ENCODE measurements at regions not wholly inside any gene's neighbourhood (a gene's known extent, or its start where the extent isn't known, plus 50 kb on each side); places are given as distances from the start of the nearest gene placed in this dataset.

GRCh38 chr9:31347082-31347617 is 1037.3 kb upstream of the ACO1 start:
- Histone ChIP-seq H3F3A (ENCODE audit: control insufficient read depth, insufficient read depth) (no peaks in the 10 kb centered on the region), H3K9me2 (replicated peaks; ENCODE audit: control insufficient read depth, low read length) (no peaks in the 10 kb centered on the region), H4K20me1 (ENCODE audit: control insufficient read depth, insufficient read depth, low read depth, low read length) (no peaks in the 10 kb centered on the region), H3K27me3 (ENCODE audit: control insufficient read depth, low read length) (no peaks in the 10 kb centered on the region), H3K4me1 (ENCODE audit: control insufficient read depth, low read length) (peaks cover 28% of the 10 kb centered on the region), H3K79me2 (ENCODE audit: control insufficient read depth, low read length) (no peaks in the 10 kb centered on the region), H3K9me3 (ENCODE audit: control insufficient read depth, insufficient read depth, low read length) (no peaks in the 10 kb centered on the region), H3K4me3 (ENCODE audit: low read length) (peak overlapping the region; percentile 42), H3K36me3 (ENCODE audit: control insufficient read depth, low read length) (no peaks in the 10 kb centered on the region), H3K4me2 (ENCODE audit: low read length) (peak overlapping the region; percentile 55), H3K27ac (ENCODE audit: low read depth, low read length) (peak overlapping the region; percentile 41)
- TF ChIP-seq EZH2phosphoT487 (IDR thresholded peaks at IDR 0.05; ENCODE audit: borderline replicate concordance, low read length) (no peak), CTCF (IDR thresholded peaks at IDR 0.05; ENCODE audit: low read depth, low read length, poor library complexity, severe bottlenecking) (no peak)

- Histone ChIP-seq H3K36me3 (ENCODE audit: control insufficient read depth, low read length) (no peaks in the 10 kb centered on the region), H3K79me2 (ENCODE audit: control insufficient read depth, low read length) (no peaks in the 10 kb centered on the region), H3K4me1 (ENCODE audit: control insufficient read depth, low read length) (no peaks in the 10 kb centered on the region), H3K27ac (ENCODE audit: low read depth, low read length) (no peak overlapping the region), H3K27me3 (ENCODE audit: control insufficient read depth, low read length) (no peaks in the 10 kb centered on the region), H3K4me3 (ENCODE audit: low read length) (no peak overlapping the region), H3K9me2 (replicated peaks; ENCODE audit: control insufficient read depth, low read length) (no peaks in the 10 kb centered on the region), H3K9me3 (ENCODE audit: control insufficient read depth, insufficient read depth, low read length) (no peaks in the 10 kb centered on the region), H3K4me2 (ENCODE audit: low read length) (no peak overlapping the region), H3F3A (ENCODE audit: control insufficient read depth, insufficient read depth) (no peaks in the 10 kb centered on the region), H4K20me1 (ENCODE audit: control insufficient read depth, insufficient read depth, low read depth, low read length) (no peaks in the 10 kb centered on the region)
- no peak for TF ChIP-seq CTCF (IDR thresholded peaks at IDR 0.05; ENCODE audit: low read depth, low read length, poor library complexity, severe bottlenecking)
- TF ChIP-seq EZH2phosphoT487 (IDR thresholded peaks at IDR 0.05; ENCODE audit: borderline replicate concordance, low read length) = no peak
Measured at GRCh38 chr9:31355159-31355882, 1029.1 kb upstream of the ACO1 start.

GRCh38 chr9:31355965-31356364 is 1028.5 kb upstream of the ACO1 start:
- TF ChIP-seq EZH2phosphoT487 (IDR thresholded peaks at IDR 0.05; ENCODE audit: borderline replicate concordance, low read length) = no peak
- Histone ChIP-seq H3K9me2 (replicated peaks; ENCODE audit: control insufficient read depth, low read length) (no peaks in the 10 kb centered on the region), H3K27ac (ENCODE audit: low read depth, low read length) (no peak overlapping the region), H3K9me3 (ENCODE audit: control insufficient read depth, insufficient read depth, low read length) (no peaks in the 10 kb centered on the region), H3K4me1 (ENCODE audit: control insufficient read depth, low read length) (no peaks in the 10 kb centered on the region), H3K4me3 (ENCODE audit: low read length) (no peak overlapping the region), H3F3A (ENCODE audit: control insufficient read depth, insufficient read depth) (no peaks in the 10 kb centered on the region), H3K79me2 (ENCODE audit: control insufficient read depth, low read length) (no peaks in the 10 kb centered on the region), H3K4me2 (ENCODE audit: low read length) (no peak overlapping the region), H3K36me3 (ENCODE audit: control insufficient read depth, low read length) (no peaks in the 10 kb centered on the region), H3K27me3 (ENCODE audit: control insufficient read depth, low read length) (no peaks in the 10 kb centered on the region), H4K20me1 (ENCODE audit: control insufficient read depth, insufficient read depth, low read depth, low read length) (no peaks in the 10 kb centered on the region)

GRCh38 chr9:31359071-31359470 is 1025.4 kb upstream of the ACO1 start:
- no peaks in the 10 kb centered on the region for H4K20me1 ChIP-seq (ENCODE audit: control insufficient read depth, insufficient read depth, low read depth, low read length)
- H3K9me3 ChIP-seq (ENCODE audit: control insufficient read depth, insufficient read depth, low read length) = no peaks in the 10 kb centered on the region
- H3F3A ChIP-seq (ENCODE audit: control insufficient read depth, insufficient read depth) = no peaks in the 10 kb centered on the region
- H3K4me1 ChIP-seq (ENCODE audit: control insufficient read depth, low read length) = no peaks in the 10 kb centered on the region
- no peak overlapping the region for H3K4me3 ChIP-seq (ENCODE audit: low read length)
- H3K4me2 ChIP-seq (ENCODE audit: low read length) = no peak overlapping the region
- H3K27ac ChIP-seq (ENCODE audit: low read depth, low read length) = no peak overlapping the region
- no peaks in the 10 kb centered on the region for H3K9me2 ChIP-seq (replicated peaks; ENCODE audit: control insufficient read depth, low read length)
- no peaks in the 10 kb centered on the region for H3K79me2 ChIP-seq (ENCODE audit: control insufficient read depth, low read length)
- TF ChIP-seq EZH2phosphoT487 (IDR thresholded peaks at IDR 0.05; ENCODE audit: borderline replicate concordance, low read length) = no peak
- TF ChIP-seq CTCF (IDR thresholded peaks at IDR 0.05; ENCODE audit: low read depth, low read length, poor library complexity, severe bottlenecking) = no peak
- no peaks in the 10 kb centered on the region for H3K27me3 ChIP-seq (ENCODE audit: control insufficient read depth, low read length)
- no peaks in the 10 kb centered on the region for H3K36me3 ChIP-seq (ENCODE audit: control insufficient read depth, low read length)

Measured in DOHH2 (cell line).